ENCODE measurements at regions not wholly inside any gene's neighbourhood (a gene's known extent, or its start where the extent isn't known, plus 50 kb on each side); places are given as distances from the start of the nearest gene placed in this dataset.

GRCh38 chr3:76788206-76788605, 251.7 kb upstream of the ROBO2 start:
- intact Hi-C loops (cut with DNase I) = no loop called here
- no peak for DNase-seq
- H3K4me3 ChIP-seq = no peak overlapping the region

GRCh38 chr3:76789237-76789636, 250.7 kb upstream of the ROBO2 start:
- Histone ChIP-seq H3K4me1 (ENCODE audit: insufficient read depth) (no peaks in the 10 kb centered on the region), H3K9me3 (no peaks in the 10 kb centered on the region), H3K27ac (no peak overlapping the region), H3K4me3 (no peak overlapping the region), H3K36me3 (no peaks in the 10 kb centered on the region), H3K27me3 (no peaks in the 10 kb centered on the region)
- 61 to 73% (median 73%) methylated on average over 4 of the region's 4 CpGs for WGBS, 3 donors
- TF ChIP-seq EP300 (IDR thresholded peaks at IDR 0.05) = no peak
- TF ChIP-seq CTCF (IDR thresholded peaks at IDR 0.05) = no peak
- TF ChIP-seq POLR2A (IDR thresholded peaks at IDR 0.05) = no peak
- no peak for DNase-seq
- intact Hi-C loops (cut with DNase I) = no loop called here

More at GRCh38 chr3:76788206-76788605, 251.7 kb upstream of the ROBO2 start:
- no peaks in the 10 kb centered on the region for H3K4me1 ChIP-seq (ENCODE audit: insufficient read depth)
- H3K36me3 ChIP-seq = no peaks in the 10 kb centered on the region
- no peak for TF ChIP-seq CTCF (IDR thresholded peaks at IDR 0.05)
- TF ChIP-seq EP300 (IDR thresholded peaks at IDR 0.05) = no peak
- no peak for TF ChIP-seq POLR2A (IDR thresholded peaks at IDR 0.05)
- H3K27ac ChIP-seq = no peak overlapping the region
- H3K27me3 ChIP-seq = no peaks in the 10 kb centered on the region
- no peaks in the 10 kb centered on the region for H3K9me3 ChIP-seq

- no peaks in the 10 kb centered on the region for H3K4me1 ChIP-seq (ENCODE audit: insufficient read depth)
- no peaks in the 10 kb centered on the region for H3K36me3 ChIP-seq
- DNase-seq = no peak
- H3K27me3 ChIP-seq = no peaks in the 10 kb centered on the region
- WGBS, 3 donors = 83 to 96% (median 88%) methylated on average over 1 of the region's 1 CpG
- no peaks in the 10 kb centered on the region for H3K9me3 ChIP-seq
- no peak overlapping the region for H3K4me3 ChIP-seq
- H3K27ac ChIP-seq = no peak overlapping the region
- intact Hi-C loops (cut with DNase I) = no loop called here
- TF ChIP-seq EP300 (IDR thresholded peaks at IDR 0.05) (no peak), POLR2A (IDR thresholded peaks at IDR 0.05) (no peak), CTCF (IDR thresholded peaks at IDR 0.05) (no peak)
Observed at GRCh38 chr3:76811418-76811817, 228.5 kb upstream of the ROBO2 start.

GRCh38 chr3:76812649-76813242, 227.2 kb upstream of the ROBO2 start:
- Histone ChIP-seq H3K4me1 (ENCODE audit: insufficient read depth) (no peaks in the 10 kb centered on the region), H3K36me3 (no peaks in the 10 kb centered on the region), H3K9me3 (no peaks in the 10 kb centered on the region), H3K27me3 (no peaks in the 10 kb centered on the region), H3K27ac (no peak overlapping the region), H3K4me3 (no peak overlapping the region)
- TF ChIP-seq EP300 (IDR thresholded peaks at IDR 0.05) (no peak), CTCF (IDR thresholded peaks at IDR 0.05) (no peak), POLR2A (IDR thresholded peaks at IDR 0.05) (no peak)
- intact Hi-C loops (cut with DNase I) = no loop called here
- DNase-seq = no peak
- WGBS, 3 donors = 2 to 6% (median 3%) methylated on average over 2 of the region's 2 CpGs

Measured in ovary (tissue), 7 donors.